ENCODE measurements at regions not wholly inside any gene's neighbourhood (a gene's known extent, or its start where the extent isn't known, plus 50 kb on each side); places are given as distances from the start of the nearest gene placed in this dataset.
"Not testable (repeated sequence)": the region's sequence is repeated elsewhere in the genome, so short reads cannot be mapped to it uniquely, and the experiment has no call there.

GRCh38 chr5:101047181-101047580, 144.1 kb upstream of the ST8SIA4 start:
- no peak for DNase-seq (ENCODE audit: low read depth, low spot score)

- DNase-seq (ENCODE audit: low read depth, low spot score), result no peak
Observed at GRCh38 chr5:101045689-101046088, 142.6 kb upstream of the ST8SIA4 start.

DNA sequence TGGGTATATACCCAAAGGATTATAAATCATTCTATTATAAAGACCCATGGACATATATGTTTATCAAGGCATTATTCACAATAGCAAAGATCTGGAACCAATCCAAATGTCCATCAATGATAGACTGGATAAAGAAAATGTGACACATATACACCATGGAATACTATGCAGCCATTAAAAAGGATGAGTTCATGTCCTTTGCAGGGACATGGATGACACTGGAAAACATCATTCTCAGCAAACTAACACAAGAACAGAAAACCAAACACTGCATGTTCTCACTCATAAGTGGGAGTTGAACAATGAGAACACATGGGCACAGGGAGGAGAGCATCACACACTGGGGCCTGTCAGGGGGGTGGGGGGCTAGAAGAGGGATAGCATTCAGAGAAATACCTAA, 136.9 kb upstream of the ST8SIA4 start:
- not testable (repeated sequence) for DNase-seq (ENCODE audit: low read depth, low spot score)

- DNase-seq (ENCODE audit: low read depth, low spot score), result no peak
Observed at GRCh38 chr5:101036778-101037177, 133.7 kb upstream of the ST8SIA4 start.

DNA sequence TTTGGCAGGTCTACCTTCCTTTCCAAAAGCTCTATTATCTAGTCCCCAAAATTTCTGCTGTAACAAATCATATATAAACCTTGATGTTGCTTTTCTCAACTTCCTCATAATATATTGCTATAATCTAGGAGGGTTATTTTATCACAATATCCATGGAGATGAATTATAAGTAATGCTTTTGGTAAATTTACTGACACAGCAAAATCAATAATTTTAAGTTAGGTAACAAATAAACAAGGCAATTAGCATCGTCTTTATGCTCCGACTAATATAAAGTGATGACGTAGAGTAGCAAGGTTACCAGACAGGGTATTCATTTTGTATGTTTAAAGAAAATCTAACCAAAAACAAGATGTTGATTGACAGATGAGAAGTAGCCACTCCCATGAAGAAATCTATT, 132.3 kb upstream of the ST8SIA4 start:
- no peak for DNase-seq (ENCODE audit: low read depth, low spot score)

- DNase-seq (ENCODE audit: low read depth, low spot score), result no peak
Observed at GRCh38 chr5:101024299-101024698, 121.2 kb upstream of the ST8SIA4 start.

- no peak for DNase-seq (ENCODE audit: low read depth, low spot score)
Observed at GRCh38 chr5:101018299-101018698, 115.2 kb upstream of the ST8SIA4 start.

DNA sequence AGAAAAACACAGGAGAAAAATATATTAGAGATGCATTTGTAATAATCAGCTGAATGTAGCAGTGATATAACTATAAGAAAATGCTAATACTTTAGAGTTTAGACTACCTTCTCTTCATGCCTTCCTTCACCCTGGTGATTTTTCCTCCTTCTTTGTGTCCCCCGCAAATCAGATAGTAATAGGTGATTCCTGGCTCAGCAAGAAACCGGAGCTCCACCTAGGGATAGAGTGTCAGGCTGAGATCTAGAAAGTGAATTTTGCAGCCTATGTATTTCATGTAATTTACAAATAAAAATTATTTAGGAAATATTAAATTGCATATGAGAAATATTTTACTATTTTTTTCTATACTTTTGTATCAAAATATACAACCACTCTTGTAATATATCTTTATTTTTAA, 109.8 kb upstream of the ST8SIA4 start:
- no peak for DNase-seq (ENCODE audit: low read depth, low spot score)

DNA sequence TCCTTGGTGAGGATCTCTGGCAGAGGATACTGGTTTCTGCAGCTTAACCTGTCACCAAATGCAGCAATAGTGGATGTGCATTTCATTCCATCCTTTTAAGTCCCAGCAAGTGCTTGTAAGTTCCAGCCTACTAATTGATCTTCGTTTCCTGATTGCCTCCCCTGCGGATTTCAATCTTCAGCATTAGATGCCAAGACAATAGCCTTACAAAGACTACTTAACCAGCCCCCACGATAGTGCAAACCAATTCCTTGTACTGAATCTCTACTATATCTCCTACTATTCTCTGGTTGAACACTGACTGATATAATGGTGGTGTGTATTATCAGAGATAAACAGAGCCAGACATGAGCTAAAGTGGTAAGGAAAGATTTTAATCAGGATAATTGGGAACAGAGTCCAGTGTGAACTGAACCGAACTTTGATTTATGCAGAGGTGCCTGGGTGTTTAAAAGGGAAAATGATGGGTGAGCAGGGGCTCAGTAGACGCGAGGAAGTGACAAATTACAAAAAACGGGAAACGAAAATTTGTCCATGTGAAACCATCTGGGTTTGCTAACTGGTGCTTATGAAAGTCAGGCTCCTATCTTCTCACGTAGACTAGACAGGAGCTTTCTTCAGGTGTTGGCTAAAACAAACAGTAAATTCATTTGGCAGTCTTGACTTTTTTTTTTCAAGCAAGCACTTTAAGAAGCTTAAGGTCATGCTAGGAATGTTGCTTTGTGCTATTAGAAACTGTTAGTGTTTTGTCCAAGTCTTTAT, 106.9 kb upstream of the ST8SIA4 start:
- DNase-seq (ENCODE audit: low read depth, low spot score), result no peak

DNA sequence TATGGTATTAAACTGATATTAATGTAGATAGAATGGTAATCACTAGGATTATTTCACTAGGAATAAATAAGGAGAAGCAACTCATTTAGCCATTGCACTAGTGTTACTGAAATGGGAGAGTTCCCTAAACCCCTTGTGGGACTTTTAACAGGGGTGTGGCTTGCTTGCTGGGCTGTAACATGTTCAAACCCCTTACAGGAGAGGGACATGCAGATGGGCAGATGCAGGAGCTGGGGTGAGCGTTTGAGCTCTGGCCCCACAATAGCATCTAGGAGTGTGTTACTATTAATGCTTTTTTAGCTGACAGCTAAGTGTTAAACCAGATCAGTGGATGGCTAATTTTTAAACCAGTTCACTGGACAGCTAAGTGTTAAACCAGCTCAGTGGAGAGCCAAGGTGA, 89.3 kb upstream of the ST8SIA4 start:
- DNase-seq (ENCODE audit: low read depth, low spot score), result no peak

- not testable (repeated sequence) for DNase-seq (ENCODE audit: low read depth, low spot score)
Observed at GRCh38 chr5:100983601-100984000, 80.5 kb upstream of the ST8SIA4 start.

GRCh38 chr5:100974082-100974481, 71.0 kb upstream of the ST8SIA4 start:
- no peak for DNase-seq (ENCODE audit: low read depth, low spot score)

DNA sequence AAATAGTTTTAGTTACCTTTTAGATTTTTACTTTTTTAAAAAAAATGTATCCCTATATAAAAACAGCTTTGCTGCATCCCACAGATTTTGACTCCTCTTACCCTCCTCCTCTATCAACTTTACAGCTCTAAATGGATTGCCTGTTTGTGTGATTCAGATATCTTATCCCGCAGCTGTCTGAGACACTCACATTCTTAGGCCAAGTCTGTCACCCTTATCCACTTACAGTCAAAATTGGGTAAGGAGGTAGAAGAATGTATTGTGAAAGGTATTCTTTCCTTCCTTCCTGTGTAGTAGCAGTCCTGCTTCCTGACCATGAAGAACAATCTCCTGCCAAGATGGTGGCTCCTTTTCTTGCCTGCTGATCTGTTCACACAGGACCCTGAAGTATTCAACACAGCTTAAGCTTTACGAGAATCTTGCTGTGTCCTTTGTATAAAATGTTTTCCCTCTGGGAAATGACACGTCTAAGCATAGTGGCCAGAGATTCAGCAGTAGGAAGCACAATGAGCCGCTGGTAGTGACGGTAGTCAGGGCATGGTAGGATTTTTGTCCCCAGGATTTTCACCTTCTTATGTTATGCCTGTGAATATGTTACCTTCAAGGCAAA, 67.7 kb upstream of the ST8SIA4 start:
- no peak for DNase-seq (ENCODE audit: low read depth, low spot score)

GRCh38 chr5:100965291-100965690, 62.2 kb upstream of the ST8SIA4 start:
- no peak for DNase-seq (ENCODE audit: low read depth, low spot score)

Measured in brain pericyte (primary cell).